ENCODE measurements at regions not wholly inside any gene's neighbourhood (a gene's known extent, or its start where the extent isn't known, plus 50 kb on each side); places are given as distances from the start of the nearest gene placed in this dataset.

DNA sequence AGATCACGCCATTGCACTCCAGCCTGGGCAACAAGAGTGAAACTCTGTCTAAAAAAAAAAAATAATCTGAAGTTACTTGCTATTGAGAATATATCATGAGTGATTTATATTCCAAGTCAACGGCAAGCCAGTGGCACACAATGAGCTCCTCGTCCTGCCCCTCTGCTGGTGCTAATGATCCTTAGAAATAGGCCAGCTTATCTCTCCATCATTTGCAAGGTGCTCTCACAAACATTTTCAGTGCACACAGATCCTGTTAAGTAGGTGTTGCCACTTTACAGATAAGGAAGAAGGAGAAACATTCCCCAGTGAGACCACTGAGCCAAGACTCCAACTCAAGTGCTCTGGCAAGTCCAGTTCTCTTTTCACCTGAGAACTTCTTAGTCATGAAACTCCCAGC is 91.3 kb upstream of the GPR45 start:
- no peak for DNase-seq (ENCODE audit: low spot score)

DNA sequence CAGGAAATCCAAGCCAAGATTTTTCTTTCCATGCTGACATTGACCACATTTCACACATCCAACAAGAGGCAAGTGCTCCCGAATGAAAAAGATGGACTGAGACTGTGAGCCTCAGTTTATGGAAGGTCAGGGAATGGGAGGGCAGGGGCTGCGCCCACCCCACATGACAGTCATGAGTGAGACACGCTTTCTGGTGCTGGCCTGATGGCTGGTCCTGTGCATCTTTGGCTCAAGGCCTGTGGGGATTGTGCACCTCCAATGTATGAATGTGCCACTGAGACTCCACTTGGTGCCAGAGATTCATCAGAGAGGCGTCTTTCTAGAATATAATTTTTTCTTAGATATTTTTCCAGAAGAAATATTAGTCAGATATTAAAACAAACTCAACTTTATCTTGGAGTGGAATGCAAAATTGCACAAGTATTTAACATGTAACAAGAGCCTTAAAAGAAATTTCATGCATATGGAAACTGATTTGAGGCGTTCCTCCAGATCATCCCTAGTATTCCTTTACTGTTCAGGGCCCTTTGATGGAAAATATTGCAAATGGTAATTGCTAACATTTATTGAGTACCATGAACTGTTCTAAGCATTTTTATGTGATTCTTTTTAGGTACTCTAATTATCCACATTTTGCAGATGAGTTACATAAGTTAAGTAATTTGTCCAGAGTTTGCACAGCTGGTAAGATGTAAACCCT is 87.3 kb upstream of the GPR45 start:
- DNase-seq (ENCODE audit: low spot score), result no peak

DNA sequence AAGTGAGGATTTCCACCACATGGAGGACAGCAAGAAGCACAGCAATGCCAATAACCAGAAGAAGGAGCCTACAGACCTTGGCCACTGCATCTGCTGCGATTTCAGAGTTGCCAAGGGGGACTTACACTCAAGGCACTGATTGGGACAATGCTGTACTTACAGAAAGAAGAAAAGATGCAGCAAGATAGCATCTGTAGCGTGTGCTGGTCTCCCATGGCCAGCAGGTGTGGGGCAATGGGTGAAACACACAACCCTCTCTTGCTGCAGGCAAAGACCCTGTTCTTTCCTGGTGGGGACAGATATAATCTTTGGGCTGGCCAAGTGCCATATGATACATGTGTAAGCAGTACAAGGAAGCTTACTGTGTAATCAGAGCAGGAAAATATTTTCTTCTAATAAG is 85.4 kb upstream of the GPR45 start:
- DNase-seq (ENCODE audit: low spot score), result no peak

DNA sequence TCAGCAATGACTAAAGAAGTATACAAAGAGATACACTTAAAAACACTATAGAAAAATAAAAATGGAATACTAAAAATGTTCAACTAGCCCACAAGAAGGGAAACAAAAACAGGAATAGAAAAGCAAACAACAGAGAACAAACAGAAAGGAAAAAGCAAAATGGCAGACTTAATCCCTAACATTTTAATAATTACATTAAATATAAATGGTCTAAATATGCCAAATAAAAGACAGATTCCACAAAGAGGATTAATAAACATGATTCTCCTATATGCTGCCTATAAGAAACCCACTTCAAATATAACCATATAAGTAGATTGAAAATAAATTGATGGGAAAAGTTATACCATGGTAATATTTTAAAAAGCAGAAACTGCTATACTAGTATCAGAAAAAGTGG is 83.5 kb upstream of the GPR45 start:
- no peak for DNase-seq (ENCODE audit: low spot score)

DNA sequence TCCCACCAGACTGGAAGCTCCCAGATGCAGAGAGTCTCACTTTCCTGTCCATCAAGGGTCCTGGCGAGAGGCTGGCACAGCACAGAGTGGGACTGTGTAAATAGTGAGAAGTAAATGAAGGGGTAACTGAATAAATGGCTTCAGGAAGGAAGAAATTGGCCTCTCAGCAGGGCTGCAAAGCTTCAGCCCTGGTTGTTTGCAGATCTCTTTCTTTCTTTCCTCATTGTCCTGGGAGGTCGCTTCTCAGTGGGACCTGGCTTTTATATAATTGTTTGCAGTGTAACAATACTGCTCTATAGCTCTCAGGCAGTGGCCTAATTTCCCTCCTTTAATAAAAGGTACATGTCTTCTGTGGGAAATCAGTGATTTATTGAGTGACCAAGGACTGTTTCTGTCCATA is 74.9 kb upstream of the GPR45 start:
- no peak for DNase-seq (ENCODE audit: low spot score)

DNA sequence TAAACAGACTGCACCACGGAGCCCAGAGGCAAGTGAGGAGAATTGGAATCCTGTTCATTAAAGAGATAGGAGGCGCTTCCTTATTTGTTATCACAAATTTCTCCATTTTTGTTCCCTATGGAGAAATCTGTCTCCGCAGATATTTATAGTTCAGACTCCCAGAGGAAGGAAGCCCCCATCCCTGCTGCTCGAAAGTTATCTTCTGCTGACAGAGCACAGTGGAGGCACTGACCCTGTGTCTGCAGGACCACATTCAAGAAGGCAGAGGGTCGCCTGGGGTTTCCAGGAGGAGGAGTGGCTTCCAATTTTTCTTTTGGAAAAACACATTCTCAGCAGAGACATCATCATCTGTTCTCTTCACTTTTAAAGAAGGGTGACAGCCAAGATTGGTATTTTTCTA is 73.0 kb upstream of the GPR45 start:
- no peak for DNase-seq (ENCODE audit: low spot score)

DNA sequence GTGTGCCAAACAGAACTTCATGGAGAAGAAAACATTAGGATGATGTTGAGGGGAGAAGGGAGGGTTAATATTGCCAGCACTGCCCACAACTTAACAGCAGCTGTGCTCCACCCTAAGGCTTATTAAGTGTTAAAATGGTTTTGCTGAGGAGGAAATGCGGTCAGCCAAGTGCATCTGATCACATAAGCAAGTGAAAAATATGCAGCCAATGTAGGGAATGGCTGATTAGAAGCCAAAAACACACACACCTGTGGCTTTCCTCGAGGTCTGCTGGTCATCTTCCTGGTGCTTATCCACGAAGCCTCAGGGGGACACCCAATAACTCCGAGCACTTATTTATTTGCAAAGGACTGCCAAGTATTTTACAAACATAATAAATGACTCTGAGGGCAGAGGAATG is 66.3 kb upstream of the GPR45 start:
- DNase-seq (ENCODE audit: low spot score), result no peak

DNA sequence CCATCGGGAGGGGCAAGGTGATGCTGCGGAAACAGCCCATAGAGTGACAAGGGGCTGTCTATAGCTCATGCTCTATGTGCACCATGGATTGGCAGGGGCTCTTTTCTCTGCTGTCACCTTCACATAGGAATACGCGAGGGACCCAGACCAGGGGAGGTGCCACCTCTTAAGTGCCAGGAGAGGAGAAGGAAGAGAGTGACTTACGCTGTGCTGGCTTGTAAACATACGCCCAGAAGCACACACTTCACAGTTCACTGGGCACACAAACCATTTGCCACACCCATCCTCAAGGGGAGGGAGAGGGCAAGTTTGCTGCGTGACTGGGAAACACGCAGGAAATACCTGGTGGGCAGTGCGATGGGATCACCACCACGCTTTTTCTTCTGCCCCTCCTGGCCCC is 65.1 kb upstream of the GPR45 start:
- DNase-seq (ENCODE audit: low spot score), result no peak

DNA sequence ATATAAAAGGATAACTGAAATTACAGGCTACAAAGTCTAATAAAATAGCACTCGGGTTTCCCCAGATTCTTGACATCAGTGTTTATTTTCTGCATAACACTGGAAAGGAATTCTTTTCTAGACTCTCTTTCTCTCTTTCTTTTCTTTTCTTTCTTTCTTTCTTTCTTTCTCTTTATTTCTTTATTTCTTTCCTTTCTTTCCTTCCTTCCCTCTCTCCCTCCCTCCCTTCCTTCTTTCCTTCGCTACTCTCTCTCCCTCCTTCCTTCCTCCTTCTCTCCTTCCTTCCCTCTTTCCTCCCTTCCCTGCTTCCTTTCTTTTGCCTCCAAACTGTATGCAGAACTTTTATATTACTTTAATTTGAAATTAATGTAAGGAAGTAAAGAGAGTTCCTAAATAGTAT is 64.5 kb upstream of the GPR45 start:
- DNase-seq (ENCODE audit: low spot score), result no peak

DNA sequence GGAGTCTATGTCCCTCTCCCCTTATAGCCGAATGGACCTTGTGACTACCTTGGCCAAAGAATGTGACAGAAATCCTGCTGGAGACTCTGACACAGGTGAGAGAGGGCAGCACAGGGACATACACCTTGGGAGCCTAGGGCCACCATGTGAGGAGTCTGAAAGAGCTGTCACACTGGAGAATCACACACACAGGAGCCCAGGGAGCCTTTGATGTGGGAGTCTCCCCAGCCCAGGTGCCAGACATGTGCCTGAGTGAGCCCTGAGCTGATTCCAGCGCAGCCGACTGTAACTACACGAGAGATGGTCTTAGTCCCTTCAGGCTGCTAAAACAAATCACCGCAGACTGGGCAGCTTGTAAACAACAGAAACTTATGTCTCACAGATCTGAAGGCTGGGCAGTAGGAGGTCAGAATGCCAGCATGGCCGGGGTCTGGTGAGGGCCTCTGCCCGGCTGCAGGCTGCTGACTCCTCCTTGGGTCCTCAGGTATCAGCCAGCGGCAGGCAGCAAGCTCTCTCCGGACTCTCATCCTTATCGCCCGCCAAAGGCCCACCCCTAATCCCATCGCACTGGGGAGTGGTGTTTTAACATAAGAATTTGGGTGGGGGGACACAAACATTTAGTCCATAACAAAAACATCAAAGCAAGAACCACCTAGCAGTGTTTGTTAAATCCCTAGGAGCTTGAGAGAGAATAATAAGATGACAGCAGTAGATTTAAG is 63.8 kb upstream of the GPR45 start:
- DNase-seq (ENCODE audit: low spot score), result no peak

DNA sequence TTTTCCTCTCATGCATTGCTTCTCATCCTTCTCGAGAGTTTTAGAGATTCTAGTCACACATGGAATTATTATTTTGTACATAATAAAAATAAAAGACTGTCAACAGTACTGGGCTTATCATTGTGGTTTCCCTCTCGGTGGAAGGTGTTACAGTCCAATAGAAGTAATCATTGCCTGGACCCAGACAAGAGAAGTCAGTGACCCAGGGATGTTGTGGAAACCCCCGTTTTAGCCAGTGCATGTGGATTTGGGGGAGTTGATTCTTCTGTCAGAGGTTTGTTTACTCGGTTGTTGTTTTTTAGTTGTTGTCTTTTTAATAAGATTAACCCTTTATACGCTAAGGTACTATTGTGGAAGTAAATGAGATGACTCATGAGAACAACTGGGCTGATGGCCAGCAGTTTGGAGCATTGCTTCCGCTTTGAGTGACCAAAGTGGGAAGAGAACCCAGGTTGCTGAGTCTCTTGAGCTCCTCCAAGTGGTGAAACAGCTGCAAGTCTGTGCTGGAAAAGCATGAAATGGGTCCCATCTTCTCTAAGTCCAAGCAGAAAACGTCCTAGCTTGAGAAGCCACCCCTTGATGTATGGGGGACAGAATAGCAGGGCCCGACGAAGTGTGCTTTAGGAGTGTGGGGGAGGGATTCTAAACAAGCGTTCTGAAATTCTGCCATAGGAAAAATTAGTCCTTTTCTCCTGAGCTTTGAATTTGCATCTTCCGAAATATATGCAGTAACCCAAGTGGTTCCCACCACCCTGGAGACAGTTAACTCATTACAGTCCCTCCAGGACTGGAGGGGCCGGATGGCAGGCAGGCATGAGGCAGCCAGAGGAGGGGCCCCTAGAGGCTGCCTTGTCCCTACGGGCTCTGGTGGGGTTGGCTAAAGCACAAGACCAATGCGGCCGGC is 61.8 kb upstream of the GPR45 start:
- DNase-seq (ENCODE audit: low spot score), result peak; percentile 79

DNA sequence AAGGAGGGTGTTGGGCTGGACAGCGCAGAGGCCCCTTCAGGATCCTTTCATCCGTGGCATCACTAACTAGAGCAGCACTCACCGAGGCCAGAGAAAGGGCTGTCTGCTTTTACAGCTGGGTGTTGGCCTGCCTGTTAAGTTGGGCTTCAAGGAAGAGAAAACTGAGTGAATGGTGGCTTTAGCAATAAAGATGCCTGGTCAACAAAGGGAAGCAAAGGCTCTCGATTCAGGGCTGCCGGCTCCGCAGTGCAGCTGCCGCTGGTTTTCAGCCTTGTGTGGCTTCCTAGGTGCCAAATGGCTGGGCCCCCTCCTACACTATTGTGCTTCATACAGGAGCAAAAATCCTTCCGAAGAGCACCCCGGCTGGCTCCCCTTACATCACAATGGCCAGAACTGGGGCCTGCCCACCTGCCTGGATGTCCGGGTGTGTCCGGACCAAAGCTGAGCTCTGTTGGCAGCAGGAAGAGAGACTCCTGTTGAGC is 61.0 kb upstream of the GPR45 start:
- no peak for DNase-seq (ENCODE audit: low spot score)

DNA sequence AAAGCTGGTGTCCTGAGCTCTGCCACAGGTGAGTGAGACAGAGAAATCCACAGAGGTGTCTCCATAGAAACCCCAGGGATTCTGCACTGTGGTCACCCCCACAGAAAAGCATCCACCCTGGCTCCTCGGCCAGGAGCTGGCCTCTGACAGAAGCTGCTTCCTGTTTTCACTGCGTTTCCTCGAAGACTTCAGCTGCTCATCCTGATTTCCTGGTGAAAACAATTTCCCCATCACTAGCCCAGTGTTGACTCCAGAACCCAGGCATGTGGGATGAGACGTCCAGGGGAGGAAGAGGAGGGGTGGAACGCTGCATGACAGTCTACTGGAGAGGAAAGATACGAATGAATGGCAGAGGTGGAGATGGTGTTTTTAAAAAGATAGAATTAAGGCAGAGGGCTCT is 60.3 kb upstream of the GPR45 start:
- no peak for DNase-seq (ENCODE audit: low spot score)

DNA sequence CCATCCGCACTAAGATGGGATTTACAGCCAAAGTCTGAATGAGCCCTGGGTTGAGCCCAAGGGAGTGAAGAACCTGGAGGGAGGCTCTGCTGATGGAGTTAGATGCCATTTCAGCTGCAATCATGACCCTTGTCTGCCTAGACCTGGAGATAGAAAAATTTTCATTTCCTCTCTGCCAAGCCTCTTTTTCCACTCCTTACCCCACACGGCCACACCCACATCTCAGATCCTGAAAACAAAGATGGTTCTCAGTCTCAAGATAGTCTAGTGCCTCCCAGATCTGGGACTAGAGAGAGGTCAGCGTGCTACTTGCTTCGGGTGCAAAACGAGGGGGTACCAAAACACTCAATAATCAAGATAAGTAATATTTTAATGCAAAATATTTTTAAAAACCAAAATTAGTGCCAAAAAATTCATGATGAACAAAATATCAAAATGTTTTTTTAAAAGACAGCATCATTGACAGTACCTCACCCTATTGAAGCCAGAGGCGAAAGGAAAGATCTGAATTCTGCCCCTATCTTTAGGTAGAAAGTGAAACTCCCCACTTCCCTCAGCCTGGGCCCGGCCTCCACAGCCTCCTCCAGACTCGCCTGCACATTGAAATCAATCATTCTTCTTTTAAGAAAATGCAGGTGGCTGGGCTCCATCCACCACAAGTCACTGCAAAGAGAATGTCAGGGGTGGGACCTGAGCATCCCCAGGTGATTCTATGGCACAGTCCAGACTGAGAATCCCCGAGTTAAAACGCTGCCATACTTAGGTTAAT is 57.8 kb upstream of the GPR45 start:
- DNase-seq (ENCODE audit: low spot score), result no peak

DNA sequence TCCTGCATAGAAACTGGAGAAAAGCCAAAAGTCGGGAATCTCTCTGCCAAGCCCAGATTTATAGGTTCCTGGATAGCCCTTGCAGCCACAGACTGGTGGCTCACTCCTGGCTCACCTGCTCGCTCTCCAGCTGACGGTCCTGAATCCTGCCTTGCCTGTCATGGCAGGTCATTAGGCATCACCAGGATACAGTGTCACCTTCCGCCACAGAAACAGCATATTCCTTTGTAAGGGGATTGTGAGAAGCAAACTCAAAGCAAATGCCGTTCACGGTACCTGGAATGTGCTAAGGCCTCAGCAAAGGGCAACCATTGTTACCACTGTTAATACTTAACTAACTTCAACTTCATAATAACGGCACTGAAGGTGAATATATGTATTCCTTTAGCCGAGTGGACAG is 57.1 kb upstream of the GPR45 start:
- no peak for DNase-seq (ENCODE audit: low spot score)

DNA sequence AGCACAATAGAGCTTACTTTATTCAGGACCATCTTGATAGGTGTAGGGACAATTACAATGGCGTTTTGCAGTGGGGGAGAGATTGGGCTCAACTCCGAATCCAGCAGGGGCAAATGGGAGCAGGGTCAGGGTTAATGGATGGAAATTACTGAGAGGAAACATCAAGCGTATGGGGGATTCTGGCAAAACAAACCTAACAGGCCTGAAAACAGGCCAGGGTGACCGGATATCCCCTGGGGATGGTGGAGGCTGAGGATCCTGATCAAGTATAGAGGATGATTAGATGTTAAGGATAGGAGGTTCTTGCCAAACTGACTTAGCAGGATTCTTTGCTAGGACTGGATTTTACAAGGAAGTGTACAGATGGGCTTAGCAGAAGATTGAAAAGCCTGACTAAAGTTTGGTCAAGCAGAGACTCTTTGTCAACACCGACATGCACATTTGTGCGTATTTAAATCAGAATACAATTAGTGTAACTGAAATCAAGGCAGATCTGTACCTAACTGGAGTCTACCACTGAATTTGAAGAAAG is 54.5 kb upstream of the GPR45 start:
- DNase-seq (ENCODE audit: low spot score), result no peak

DNA sequence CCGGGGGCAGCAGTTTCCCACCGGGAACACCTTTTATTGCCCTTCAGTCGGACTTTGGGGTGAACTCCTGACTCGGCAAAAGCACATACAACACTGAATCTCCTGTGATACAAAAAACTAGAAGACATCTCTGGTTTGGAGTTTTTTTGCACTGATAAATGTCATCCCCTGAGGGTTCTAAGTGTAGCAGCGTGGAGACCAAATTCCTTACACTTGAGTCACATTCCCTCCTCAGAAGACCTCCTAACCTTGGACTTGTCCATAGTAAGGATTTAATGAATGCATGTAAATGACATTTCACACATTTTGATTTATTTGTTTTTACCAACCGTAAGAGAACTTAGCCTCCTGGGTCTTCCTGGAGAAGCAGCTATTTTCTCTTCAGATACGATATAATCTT is 54.0 kb upstream of the GPR45 start:
- no peak for DNase-seq (ENCODE audit: low spot score)

DNA sequence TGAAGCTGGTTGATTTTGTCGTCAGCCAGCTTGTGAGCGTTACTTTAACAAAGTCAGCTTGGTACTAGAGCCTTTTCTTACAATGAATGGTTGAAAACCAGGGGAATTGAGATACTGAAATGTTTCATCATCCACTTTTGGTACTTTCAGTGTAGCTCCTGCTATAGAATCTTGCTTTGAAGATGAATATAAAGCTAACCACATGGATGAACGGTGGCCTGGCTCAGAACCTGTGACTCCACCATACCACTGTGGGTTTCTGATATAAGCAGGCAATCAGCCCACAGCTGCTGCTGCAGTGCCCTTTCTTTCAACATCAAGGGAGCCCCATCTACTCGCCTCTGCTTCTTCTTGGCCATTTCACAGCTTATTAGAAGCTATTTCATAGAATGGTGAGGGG is 53.2 kb upstream of the GPR45 start:
- DNase-seq (ENCODE audit: low spot score), result no peak
